Fibroblast of skin of right biceps (primary cell): ENCODE measurements at regions not wholly inside any gene's neighbourhood (a gene's known extent, or its start where the extent isn't known, plus 50 kb on each side); places are given as distances from the start of the nearest gene placed in this dataset.
"Not testable (repeated sequence)": the region's sequence is repeated elsewhere in the genome, so short reads cannot be mapped to it uniquely, and the experiment has no call there.

Experiments used
- DNase-seq: peaks from one replicate; pipeline ENCODE4 v3.0.0-alpha.2; 2013

- no peak for DNase-seq
These were observed 132.9 kb upstream of the CRHR1 start for GRCh38 chr17:45651145-45651709.

GRCh38 chr17:45653616-45654015 is 130.5 kb upstream of the CRHR1 start:
- no peak for DNase-seq

GRCh38 chr17:45656527-45657181 is 127.5 kb upstream of the CRHR1 start:
- no peak for DNase-seq

- no peak for DNase-seq
These were observed 123.6 kb upstream of the CRHR1 start for GRCh38 chr17:45660474-45660873.

- DNase-seq: no peak
These were observed 121.7 kb upstream of the CRHR1 start for GRCh38 chr17:45662432-45662831.

- no peak for DNase-seq
These were observed 120.3 kb upstream of the CRHR1 start for GRCh38 chr17:45663772-45664171.

- no peak for DNase-seq
These were observed 119.2 kb upstream of the CRHR1 start for GRCh38 chr17:45664921-45665320.

GRCh38 chr17:45666046-45666600 is 118.0 kb upstream of the CRHR1 start:
- no peak for DNase-seq

GRCh38 chr17:45666641-45667040 is 117.5 kb upstream of the CRHR1 start:
- no peak for DNase-seq

- DNase-seq: no peak
These were observed 116.4 kb upstream of the CRHR1 start for GRCh38 chr17:45667591-45668171.

GRCh38 chr17:45668316-45668715 is 115.8 kb upstream of the CRHR1 start:
- DNase-seq: no peak

- DNase-seq: no peak
These were observed 111.8 kb upstream of the CRHR1 start for GRCh38 chr17:45672301-45672700.

GRCh38 chr17:45672792-45673191 is 111.3 kb upstream of the CRHR1 start:
- no peak for DNase-seq

- not testable (repeated sequence) for DNase-seq
These were observed 110.4 kb upstream of the CRHR1 start for GRCh38 chr17:45673759-45674158.

GRCh38 chr17:45675012-45675411 is 109.1 kb upstream of the CRHR1 start:
- DNase-seq: no peak

GRCh38 chr17:45675892-45676291 is 108.2 kb upstream of the CRHR1 start:
- DNase-seq: no peak

GRCh38 chr17:45676695-45677094 is 107.4 kb upstream of the CRHR1 start:
- DNase-seq: no peak

GRCh38 chr17:45677770-45678169 is 106.3 kb upstream of the CRHR1 start:
- DNase-seq: no peak

GRCh38 chr17:45679426-45679825 is 104.7 kb upstream of the CRHR1 start:
- DNase-seq: no peak

- DNase-seq: no peak
These were observed 103.8 kb upstream of the CRHR1 start for GRCh38 chr17:45680360-45680759.

GRCh38 chr17:45681706-45682105 is 102.4 kb upstream of the CRHR1 start:
- DNase-seq: no peak

- DNase-seq: no peak
These were observed 97.9 kb upstream of the CRHR1 start for GRCh38 chr17:45686250-45686649.

- DNase-seq: no peak
These were observed 96.5 kb upstream of the CRHR1 start for GRCh38 chr17:45687594-45687993.

- no peak for DNase-seq
These were observed 95.8 kb upstream of the CRHR1 start for GRCh38 chr17:45688353-45688752.
